ENCODE measurements at regions not wholly inside any gene's neighbourhood (a gene's known extent, or its start where the extent isn't known, plus 50 kb on each side); places are given as distances from the start of the nearest gene placed in this dataset.

DNA sequence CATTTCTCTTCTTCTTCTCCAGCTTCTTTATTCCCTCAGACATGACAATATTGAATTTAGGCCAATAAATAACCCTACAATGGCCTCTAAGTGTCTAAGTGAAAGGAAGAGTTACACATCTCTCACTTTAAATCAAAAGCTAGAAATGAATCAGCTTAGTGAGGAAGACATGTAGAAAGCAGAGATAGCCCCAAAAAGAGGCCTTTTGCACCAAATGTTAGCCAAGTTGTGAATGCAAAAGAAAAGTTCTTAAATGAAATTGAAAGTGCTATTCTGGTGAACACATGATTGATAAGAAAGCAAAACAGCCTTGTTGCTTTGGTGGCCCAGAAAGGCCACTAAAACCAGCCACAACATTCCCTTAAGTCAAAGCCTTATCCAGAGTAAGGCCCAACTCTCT is 146.2 kb upstream of the HHIP start (continued):
- no peak for TF ChIP-seq SP2 (IDR thresholded peaks at IDR 0.05; ENCODE audit: low read length)

All from H1 (cell line).